Activated T-helper 1 cell treated with Interleukin-2 at 50 U/mL for 16 hours (primary cell): ENCODE measurements at regions not wholly inside any gene's neighbourhood (a gene's known extent, or its start where the extent isn't known, plus 50 kb on each side); places are given as distances from the start of the nearest gene placed in this dataset.

Experiments used
- DNase-seq: peaks from one replicate; pipeline ENCODE4 v3.0.0-alpha.2; 2020; ENCODE audit warnings: low read depth

DNA sequence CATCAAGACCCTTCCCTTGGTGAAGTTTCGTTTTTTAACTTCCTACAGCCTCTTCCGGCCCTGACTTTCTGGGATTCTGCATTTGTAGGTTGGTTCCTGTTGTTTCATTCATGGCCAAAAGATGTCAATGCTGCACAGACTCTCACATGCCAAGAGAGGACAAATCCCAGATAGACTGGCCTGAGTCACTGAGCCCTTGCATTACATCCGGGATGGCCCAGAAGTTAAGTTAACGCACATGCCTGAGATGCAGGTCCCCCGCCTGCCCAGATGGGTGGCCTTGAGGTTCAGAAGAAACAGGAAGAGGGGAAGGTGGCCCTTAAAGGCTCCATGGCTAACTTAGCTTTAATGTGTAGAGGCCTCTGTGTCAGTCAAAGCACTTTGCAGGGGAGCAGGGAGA is 51.6 kb upstream of the SRGAP3 start:
- DNase-seq = no peak

DNA sequence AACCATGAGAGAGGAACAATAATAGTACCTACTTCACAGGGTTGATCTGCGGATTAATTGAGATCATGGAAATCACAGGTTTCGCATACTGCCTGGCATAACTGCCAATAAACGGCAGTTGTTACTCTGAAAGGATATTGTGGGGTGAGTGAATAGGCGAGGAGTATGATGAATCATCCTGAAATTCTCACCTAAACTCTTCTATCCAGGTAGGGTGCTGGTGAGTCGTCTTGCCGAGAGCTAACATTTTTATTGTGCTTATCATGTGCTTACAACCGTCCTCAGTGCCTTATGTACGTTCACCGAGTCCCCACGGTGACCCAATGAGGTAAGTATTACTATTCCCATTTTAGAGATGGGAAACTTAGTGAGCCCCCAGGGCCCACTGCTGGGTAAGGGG is 52.4 kb upstream of the SRGAP3 start:
- DNase-seq = no peak

DNA sequence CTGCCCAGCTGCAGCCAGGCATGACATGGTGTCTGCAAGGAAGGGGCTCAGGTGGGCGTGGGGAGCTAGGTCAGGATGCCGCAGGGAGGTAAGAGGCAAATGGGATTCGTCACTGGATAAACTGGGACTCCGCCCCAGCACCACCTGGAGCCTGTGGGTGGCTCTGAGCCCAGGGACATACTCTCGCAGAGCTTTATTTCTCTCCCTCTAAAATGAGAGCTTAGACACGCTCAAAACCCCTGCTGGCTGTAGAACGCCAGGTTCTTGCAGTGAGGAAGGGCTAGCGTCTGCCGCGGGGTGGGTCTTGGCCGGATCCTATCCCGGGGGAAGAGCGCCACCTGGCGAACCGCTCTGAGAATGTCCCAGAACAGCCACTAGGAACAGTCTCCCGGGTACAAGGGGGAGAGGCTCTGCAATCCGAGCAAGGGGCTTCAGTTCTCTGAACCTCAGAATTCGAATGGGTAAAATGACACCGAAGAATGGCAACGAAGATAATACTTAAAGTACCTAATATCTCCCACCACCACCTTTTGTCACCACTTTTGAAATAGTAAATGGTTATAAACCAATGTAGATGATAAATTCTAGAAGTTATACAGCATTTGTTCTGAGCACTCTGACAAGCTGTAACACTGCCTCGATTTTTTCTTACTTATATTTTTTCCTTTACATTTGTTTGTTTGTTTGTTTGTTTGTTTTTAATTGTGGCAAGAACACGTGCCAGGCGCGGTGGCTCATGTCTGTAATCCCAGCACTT is 53.2 kb upstream of the SRGAP3 start:
- peak; percentile 64 for DNase-seq

DNA sequence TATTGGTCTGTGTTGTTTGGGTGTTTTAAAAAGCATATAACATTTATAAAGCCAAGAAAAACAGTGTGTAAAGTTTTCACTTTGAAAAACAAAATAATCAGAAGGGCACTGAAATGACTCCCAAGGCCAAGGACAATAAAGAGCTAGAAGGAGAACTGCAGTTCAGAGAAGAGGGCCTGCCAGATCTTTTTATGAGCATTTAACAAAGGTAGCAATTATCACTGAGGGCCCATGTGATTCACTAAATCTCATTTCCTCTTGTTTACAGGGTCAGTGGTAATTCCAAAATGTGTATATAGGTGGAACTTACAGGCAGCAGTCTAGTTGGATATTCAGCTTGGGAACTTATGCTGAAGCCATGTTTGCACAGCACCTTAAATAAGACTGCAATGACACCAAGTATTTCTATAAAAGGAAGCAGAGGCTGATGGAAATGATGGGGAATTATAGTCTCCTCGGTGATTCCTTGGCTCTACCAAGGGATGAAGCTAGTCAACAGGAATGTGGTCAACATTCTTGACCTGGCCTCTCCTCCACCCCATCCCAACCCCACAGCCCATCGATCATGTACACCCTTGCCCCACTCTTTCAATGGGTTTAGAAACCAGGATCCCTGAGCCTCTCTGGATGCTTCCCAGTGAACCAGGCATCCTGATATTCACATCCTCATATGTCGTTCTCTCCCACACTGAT is 54.4 kb upstream of the THUMPD3 start:
- no peak for DNase-seq

DNA sequence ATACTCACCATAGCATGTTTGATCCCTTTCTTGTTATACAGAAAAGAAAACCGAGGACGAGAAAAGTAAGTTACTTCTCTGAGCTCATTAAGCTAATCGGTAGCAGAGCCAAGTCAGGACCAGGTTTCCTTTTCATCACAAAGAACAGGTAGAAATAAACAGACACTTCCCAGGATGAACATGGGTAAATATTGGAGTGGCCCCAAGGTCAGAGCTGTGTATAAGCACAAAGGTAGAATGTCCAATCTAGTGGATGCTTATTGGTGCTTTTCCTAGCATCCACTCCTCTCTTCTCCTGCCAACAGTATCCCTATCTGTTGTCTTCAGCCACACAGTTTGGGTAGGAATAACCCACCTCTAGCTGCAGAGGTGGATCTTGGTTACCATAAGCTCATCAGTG is 52.8 kb upstream of the THUMPD3 start:
- no peak for DNase-seq

DNA sequence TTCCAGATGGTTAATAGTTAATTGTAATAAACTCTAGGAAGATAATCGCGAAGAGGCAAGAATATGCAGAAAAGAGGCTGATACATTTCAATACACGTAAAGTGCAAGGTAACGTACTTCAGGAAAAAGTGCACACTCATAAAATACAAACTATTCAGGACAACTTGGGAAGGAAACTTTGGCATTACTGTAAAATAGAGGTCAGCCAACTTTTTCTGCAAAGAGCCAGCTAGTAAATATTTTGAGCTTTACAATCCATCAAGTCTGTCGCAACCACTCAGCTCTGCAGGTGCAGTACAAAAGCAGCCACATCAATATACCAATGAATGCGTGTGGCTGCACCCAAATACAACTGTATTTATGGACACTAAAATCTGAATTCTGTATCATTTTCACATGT is 51.6 kb upstream of the THUMPD3 start:
- no peak for DNase-seq
